ENCODE measurements at regions not wholly inside any gene's neighbourhood (a gene's known extent, or its start where the extent isn't known, plus 50 kb on each side); places are given as distances from the start of the nearest gene placed in this dataset.
"Not testable (repeated sequence)": the region's sequence is repeated elsewhere in the genome, so short reads cannot be mapped to it uniquely, and the experiment has no call there.

DNA sequence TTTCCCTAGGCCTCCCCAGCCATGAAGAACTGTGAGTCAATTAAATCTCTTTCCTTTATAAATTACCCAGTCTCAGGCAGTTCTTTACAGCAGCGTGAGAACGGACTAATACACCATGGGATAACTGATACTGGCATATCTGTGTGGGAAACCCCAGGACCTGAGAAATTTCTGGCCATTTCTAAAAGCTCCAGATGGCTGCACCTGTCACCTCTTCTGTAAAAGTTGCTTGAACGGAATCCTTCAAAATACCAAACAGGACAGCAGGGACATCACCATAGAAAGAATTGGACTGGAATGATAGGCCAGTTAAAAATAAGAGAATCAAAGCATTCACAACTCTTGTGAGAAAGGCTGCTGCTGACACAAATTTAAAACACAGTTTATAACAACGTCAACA is 134.0 kb upstream of the FOXD4L5 start:
- not testable (repeated sequence) for DNase-seq (ENCODE audit: low read depth in 2 of 2)

GRCh38 chr9:65416948-65417347 is 131.9 kb upstream of the FOXD4L5 start:
- not testable (repeated sequence) for DNase-seq (ENCODE audit: low read depth in 2 of 2)

DNA sequence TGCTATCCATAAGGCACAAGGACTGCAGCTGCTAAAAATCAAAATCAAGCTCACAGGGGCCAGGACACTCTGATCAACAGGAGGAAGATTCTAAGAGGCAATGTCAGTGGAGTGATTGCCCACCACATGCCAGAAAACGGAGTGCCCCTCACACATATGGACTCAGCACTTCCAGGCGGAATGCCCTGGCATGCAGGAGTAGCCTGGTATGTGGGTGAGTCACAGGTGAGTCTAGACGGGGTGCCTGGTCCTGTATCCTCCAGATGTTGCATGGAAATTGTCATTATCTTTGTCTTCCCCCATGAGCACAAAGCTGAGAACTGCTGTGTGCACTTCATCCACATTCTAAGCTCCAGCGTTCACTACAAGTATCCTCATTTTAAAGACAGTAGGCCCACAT is 129.2 kb upstream of the FOXD4L5 start:
- not testable (repeated sequence) for DNase-seq (ENCODE audit: low read depth in 2 of 2)

GRCh38 chr9:65413371-65413770 is 128.4 kb upstream of the FOXD4L5 start:
- DNase-seq (ENCODE audit: low read depth in 2 of 2) = not testable (repeated sequence)

DNA sequence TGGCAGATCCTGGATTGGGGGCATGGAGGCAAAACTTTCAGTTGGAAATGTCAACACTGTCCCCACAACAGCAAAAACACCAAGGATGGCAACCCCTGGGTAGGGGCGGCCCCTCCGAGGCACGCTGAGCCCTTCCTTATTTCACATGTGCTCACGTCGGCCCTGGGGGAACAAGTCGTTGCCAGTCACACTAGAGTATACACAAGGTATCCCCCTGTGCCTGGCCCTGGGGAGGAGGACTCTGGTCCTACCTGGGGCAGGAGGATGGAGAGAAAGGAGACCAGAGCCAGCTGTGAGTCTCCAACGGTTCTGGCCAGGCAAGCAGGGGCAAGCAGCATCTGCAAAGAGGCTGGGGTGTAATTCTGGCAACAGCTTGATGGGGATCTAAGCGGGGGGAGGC is 126.9 kb upstream of the FOXD4L5 start:
- no peak for DNase-seq (ENCODE audit: low read depth in 2 of 2)

DNA sequence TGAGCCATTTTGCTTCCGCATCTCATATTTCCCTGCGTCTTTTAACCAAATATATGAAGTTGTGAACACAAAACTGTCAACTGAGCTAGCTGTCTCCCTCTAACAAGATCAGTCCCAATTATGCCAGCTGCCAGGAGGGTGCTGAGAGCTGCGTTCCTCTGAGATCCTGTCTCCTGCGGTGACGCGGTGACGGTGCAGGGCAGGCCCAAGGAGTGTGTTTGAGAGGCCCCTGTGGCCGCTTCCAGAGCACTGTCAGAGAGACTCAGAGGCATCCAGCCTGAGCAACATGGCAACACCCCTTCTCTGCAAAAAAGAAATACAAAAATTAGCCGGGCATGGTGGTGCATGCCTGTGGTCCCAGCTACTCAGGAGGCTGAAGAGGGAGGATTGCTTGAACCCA is 126.3 kb upstream of the FOXD4L5 start:
- DNase-seq (ENCODE audit: low read depth in 2 of 2) = no peak

GRCh38 chr9:65410926-65411325 is 125.9 kb upstream of the FOXD4L5 start:
- DNase-seq (ENCODE audit: low read depth in 2 of 2) = no peak

DNA sequence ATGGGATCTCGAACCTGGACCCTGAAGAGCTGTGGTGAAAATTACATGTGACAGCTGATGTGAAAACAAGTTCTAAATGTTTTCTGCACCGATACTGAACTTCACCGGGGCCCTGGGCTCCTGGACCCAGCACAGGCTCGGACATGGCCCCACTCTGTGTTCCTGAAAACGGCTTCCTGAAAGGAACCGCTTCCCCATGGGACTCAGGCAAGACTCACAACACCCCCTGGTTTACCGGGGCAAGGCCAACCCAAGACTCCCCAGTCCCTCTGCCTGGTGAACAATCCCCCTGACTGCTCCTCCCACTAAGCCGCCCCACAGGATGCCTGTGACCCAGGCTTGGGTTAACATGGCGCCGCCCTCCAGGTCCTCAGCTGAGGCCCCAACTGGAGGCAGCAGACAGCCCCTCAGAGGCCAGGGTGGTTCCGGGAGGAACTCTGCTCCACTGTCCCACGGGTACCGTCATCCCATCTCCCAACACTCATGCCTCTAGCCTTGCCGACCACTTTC is 124.5 kb upstream of the FOXD4L5 start:
- DNase-seq (ENCODE audit: low read depth in 2 of 2) = no peak

DNA sequence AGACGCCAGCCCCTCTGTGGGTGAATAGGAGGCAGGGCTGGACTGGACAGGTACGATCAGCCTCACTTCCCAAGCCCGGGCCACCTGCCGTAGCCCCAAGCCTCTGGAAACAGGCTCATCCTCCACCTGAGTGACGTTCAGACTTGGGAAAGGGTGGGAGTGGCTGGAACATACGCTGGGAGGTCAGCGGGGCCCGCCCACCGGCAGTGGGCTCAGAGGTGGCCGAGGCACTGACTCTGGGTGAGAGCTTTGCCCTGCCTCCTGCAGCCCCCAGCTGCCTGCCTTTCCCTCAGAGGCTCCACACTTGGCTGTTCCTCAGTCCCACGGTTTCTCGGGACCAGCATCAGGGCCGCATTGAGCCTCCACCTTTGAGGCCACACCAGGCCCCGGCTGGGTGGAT is 123.8 kb upstream of the FOXD4L5 start:
- not testable (repeated sequence) for DNase-seq (ENCODE audit: low read depth in 2 of 2)

DNA sequence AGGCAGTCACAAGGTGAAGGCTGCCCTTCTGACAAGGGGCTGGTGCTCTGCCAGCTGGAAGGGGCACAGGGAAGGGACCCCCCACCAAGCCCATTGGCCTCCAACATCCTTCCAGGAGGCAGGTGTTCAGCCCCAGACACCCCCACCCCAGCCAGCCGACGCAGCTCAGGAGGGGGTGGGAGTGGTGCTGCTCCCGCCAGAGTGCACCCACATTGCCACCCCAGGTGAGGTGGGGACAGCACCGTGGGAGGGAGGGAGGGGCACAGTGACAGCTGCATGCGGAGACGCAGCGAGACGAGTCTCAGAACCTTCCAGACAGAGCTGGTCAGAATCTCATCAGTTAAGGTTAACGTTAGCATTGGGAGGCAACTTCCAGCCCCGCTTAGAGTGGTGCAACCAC is 121.6 kb upstream of the FOXD4L5 start:
- not testable (repeated sequence) for DNase-seq (ENCODE audit: low read depth in 2 of 2)

DNA sequence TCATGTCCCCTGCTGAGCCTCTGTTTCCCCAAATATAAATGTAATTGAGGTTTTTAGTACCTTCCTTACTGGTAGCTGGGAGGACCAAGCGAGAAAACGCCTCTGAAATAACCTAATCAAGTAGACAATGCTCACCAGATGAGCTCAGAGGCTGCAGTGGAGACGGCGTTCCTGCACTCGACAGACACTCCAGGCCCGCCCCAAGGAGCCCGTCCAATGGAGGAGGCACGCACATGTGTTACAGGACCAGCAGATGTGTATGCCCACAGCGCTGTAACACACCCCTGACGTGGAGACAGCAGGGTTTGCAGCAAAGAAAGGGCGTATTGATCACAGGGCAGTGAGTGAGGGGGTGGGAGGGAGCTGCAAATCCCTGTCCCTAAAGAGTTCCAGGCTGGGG is 120.8 kb upstream of the FOXD4L5 start:
- DNase-seq (ENCODE audit: low read depth in 2 of 2) = not testable (repeated sequence)

GRCh38 chr9:65405253-65405652 is 120.2 kb upstream of the FOXD4L5 start:
- DNase-seq (ENCODE audit: low read depth in 2 of 2) = no peak

DNA sequence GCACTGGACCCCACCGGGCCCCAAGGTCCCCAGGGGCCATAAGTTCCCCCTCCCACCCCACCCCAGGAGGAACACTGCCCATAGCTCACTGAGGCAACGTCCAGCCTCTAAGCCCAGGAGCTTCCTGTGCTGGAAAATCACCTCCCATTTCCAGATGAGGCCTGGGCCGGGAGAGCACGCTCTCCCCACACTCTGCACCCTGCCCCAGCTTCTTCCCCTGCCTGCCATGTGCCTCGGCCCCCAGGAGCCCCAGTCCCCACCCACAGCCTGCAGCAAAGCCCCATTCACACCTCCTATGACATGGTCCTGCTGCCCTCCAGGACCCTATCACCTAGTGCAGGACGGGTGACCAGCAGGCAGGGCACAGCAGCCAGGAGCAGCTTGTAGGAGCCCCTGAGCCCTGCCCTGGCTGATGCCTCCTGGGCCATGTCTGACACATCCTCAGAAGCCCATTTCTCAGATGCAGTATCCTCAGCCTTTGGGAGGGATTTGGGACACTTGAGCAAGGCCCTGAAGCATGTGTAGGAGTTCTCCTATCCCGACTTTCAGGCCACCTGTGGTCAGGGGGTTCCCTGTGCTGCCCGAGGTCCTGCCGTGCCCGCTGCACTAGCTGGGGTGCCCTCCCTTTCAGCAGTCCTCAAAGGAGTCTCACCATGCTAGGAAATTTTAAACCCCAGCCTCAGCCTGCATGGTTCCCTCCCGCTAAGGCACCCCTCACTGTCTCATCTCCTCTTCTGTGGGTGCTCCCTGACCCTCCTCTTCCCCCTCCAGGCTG is 119.4 kb upstream of the FOXD4L5 start:
- no peak for DNase-seq (ENCODE audit: low read depth in 2 of 2)

DNA sequence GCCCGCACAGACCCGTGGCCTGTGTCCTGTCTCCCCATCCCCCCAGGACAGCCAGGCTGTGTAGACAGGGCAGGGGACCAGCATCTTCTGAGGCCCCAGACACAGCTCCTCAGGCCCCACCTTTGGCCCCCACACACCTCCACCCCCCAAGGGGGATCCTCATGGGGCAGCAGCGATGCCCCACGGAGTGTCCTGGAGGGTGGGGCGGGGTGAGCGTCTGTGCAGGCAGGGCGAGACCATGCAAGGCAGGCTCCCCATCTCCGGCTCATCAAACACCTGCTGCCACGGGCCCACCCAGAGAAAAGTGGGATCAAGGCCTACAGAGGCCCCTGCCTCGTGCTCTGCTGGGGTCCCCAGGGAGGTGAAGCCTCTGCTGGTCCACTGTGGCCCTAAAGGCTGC is 118.7 kb upstream of the FOXD4L5 start:
- DNase-seq (ENCODE audit: low read depth in 2 of 2) = no peak

- DNase-seq (ENCODE audit: low read depth in 2 of 2) = not testable (repeated sequence)
Observed at GRCh38 chr9:65403072-65403471, 118.1 kb upstream of the FOXD4L5 start.

GRCh38 chr9:65402206-65402870 is 117.3 kb upstream of the FOXD4L5 start:
- DNase-seq (ENCODE audit: low read depth in 2 of 2) = not testable (repeated sequence)

GRCh38 chr9:65401456-65402045 is 116.5 kb upstream of the FOXD4L5 start:
- DNase-seq (ENCODE audit: low read depth in 2 of 2) = not testable (repeated sequence)

DNA sequence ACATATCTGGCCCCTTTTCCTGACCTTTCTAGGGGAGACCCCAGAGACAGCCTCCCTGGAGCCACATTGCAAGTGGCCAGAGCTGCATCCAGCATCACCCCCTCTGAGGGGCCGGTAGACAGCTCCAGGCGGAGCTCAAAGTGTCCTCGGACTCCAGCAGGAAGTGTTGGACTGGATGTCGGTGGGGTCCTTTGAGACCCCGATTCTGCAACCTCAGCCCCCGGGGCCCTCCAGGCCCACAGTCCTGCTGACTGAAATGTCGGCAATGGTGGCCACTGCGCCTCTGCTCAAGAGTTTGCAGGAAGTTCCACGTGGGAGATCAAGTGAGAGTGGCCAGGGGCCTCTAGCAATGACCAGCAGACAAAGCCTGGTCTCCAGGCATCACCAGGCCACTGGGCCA is 115.9 kb upstream of the FOXD4L5 start:
- no peak for DNase-seq (ENCODE audit: low read depth in 2 of 2)

GRCh38 chr9:65397763-65398719 is 113.0 kb upstream of the FOXD4L5 start:
- DNase-seq (ENCODE audit: low read depth in 2 of 2) = not testable (repeated sequence)

GRCh38 chr9:65397226-65397625 is 112.2 kb upstream of the FOXD4L5 start:
- not testable (repeated sequence) for DNase-seq (ENCODE audit: low read depth in 2 of 2)

DNA sequence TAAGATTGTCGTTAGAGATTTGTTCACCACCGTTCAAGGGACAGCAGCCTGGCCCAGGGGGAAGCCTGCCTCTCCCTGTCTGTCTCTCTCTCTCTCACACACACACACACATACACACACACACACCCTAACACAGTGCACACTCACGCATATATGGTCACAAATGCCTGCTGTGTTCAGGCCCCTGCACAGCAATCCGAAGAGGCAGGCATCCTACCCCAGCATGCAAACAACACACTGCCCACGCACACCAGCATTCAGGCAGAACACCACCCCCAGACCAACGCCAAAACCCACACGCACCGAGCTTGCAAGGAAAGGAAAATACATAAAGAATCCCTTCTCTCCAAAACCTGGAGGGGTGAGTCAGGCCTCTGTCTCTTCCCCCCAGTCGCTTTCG is 111.6 kb upstream of the FOXD4L5 start:
- DNase-seq (ENCODE audit: low read depth in 2 of 2) = not testable (repeated sequence)

All from stimulated activated CD8-positive, alpha-beta memory T cell treated with anti-CD3 and anti-CD28 coated beads, Interleukin-2, amount 100 ng/mL, for 1 hour (primary cell).